HG02840 (cell line): ENCODE measurements at regions not wholly inside any gene's neighbourhood (a gene's known extent, or its start where the extent isn't known, plus 50 kb on each side); places are given as distances from the start of the nearest gene placed in this dataset.
"Not testable (repeated sequence)": the region's sequence is repeated elsewhere in the genome, so short reads cannot be mapped to it uniquely, and the experiment has no call there.

Experiments used
- ATAC-seq: cut with Tn5 transposase; IDR thresholded peaks from one replicate; pipeline ENCODE4 v1.9.1; 2021; ENCODE audit warnings: mild to moderate bottlenecking, moderate library complexity, moderate number of reproducible peaks; ENCODE audit not compliant: unreplicated experiment, low FRiP score

DNA sequence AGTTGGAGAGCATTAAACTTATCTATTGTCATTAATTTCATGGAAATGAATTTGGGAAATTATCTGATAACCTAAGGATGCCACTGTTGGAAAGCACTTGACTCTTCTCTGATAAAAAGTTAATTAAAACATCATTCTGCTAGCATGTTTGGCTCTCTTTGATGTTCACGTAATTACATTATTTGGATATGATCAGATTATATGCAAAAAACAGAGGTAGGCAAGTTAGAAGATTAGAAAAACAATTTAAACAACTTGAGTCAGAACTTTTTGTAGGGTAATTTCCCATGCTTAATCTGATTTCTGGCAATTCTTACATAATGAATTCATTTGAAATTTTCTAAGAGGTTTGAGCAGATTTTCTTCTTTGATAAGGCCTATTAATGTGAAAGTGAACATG is 882.9 kb downstream of the TRAM1L1 start:
- ATAC-seq = no peak

DNA sequence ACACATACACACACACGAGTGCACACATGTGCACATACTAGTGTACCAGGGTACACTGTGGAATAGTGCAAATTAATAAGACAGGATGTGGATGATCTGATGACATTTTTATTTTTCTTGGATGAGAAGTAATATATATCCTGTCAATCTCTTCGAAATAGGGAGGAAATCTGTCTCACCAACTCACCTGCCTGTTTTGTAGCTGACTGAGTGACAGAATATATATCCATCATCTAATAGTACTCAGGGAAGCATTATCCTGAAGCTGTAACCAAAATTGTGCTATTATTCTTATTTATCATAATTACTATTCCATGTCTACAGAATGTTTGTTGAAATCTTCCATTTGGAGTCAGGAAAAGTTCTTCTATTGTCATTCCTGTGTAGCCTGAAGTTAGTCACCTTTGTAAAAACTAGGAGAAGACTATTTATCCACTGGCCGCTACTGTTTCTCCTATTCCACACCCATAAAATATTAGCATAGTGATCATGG is 888.0 kb downstream of the TRAM1L1 start:
- ATAC-seq = no peak

- ATAC-seq = no peak
These were observed 902.1 kb downstream of the TRAM1L1 start for GRCh38 chr4:116183241-116183640.

DNA sequence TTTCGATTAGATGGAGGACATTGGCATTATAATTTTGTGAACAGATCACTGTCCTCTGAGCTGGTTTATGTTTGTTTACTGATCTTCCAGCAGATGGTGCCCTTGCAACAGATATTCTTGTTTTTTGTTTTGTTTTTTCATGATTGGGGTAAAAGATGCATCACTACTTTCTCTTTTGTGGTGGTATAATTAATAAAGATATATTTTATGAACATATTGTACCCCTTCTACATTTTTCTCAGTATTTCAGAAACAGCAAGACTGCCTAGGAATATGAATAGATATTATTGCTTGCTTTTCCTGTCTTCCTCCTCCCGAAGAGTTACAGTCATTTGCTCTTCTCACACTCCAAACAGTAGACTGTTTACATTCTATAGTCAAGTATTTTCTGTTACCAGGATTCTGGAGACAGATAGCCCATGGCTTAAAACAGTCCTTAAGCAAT is 905.2 kb downstream of the TRAM1L1 start:
- ATAC-seq = no peak

GRCh38 chr4:116151371-116151770 is 934.0 kb downstream of the TRAM1L1 start:
- ATAC-seq = not testable (repeated sequence)

DNA sequence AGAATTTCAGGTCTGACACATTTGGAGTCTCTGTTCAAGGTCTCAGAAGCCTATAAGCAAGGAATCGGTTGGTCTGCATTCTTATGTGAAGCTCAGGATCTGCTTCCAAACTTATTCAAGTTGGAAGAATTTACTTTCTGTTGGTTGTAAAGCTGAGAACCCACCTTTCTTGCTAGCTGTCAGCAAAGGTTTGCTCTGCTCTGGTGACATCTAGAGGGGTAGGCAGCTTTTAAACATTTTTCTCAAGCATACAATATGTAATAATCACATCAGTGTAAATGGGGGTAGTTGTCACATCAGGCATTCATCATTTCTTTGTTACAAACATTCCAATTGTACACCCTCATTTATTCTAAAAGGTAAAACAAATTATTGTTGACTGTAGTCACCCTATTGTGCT is 935.2 kb downstream of the TRAM1L1 start:
- no peak for ATAC-seq

DNA sequence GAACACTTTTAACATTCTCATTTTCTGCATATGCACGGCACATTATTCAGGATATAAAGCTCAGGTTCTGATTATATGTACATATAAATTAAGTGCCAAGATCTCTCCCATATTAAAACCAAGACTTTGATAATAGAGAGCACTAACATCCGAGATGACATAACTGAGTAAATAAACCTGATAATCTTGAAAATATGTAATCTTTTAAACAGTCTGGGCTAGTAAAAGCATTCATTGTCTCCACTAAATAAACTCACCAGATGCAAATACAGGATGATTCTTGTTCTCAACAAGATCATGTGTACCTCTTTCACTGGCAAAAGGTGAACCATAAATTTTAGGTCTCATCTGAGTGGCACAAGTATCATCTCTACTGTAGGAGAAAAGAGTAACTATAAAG is 942.2 kb downstream of the TRAM1L1 start:
- ATAC-seq = no peak

- no peak for ATAC-seq
These were observed 952.4 kb downstream of the TRAM1L1 start for GRCh38 chr4:116132946-116133345.

DNA sequence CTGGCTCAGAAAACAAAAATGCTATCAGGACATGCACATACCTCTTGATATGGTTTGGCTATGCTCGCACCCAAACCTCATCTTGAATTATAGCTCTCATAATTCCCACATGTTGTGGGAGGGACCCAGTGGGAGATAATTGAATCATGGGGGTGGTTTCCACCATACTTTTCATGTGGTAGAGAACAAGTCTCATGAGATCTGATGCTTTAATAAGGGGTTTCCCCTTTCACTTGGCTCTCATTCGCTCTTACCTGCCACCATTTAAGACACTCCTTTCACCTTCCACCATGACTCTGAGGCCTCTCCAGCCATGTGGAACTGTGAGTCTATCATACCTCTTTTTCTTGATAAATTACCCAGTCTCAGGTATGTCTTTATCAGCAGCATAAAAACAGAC is 958.6 kb downstream of the TRAM1L1 start:
- no peak for ATAC-seq

DNA sequence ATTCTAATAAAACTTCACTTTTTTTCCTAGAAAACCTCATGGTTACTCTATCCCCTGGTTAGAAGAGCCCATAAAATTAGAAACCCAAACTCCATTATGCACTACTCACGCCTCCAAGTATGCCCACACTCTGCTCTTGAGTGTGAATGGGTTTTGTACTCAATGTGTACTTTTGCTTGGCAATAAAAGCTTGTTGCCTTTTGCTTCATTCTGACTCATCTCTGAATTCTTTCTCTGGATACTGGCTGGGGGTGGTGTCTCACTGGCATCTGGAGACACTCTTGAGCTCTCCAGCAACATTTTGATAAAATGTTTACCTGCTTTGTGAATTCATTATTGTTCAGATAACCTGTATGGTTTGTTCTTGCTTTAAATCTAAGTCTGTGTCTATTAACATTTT is 963.3 kb downstream of the TRAM1L1 start:
- no peak for ATAC-seq

GRCh38 chr4:116118221-116118620 is 967.2 kb downstream of the TRAM1L1 start:
- no peak for ATAC-seq

DNA sequence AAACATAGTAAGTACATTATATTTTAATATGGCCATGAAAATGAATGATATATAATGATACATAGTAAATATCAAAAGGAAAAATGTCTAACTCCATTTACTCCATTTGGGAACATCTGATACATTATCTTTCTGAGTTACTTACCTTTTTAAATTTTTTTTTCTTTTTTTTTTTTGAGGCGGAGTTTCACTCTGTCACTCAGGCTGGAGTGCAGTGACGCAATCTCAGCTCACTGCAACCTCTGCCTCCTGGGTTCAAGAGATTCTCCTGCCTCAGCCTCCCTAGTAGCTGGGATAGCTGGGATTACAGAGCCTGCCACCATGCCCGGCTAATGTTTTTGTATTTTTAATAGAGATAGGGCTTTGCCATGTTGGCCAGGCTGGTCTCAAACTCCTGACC is 972.5 kb downstream of the TRAM1L1 start:
- ATAC-seq = not testable (repeated sequence)

DNA sequence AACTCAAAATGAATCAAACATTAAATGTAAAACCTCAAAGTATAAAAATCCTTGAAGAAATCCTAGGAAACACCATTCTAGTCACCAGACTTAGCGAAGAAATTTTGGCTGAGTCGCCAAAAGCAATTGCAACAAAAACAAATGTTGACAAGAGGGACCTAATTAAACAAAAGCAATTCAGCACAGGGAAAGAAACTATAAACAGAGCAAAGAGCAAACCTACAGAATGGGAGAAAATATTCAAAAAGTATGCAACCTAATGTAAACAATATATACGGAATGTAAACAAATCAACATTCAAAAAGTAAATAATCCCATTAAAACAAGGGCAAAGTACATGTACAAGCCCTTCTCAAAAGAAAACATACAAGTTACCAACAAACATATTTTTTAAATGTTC is 974.7 kb downstream of the TRAM1L1 start:
- ATAC-seq = no peak

- ATAC-seq = no peak
These were observed 976.8 kb downstream of the TRAM1L1 start for GRCh38 chr4:116108606-116109005.

DNA sequence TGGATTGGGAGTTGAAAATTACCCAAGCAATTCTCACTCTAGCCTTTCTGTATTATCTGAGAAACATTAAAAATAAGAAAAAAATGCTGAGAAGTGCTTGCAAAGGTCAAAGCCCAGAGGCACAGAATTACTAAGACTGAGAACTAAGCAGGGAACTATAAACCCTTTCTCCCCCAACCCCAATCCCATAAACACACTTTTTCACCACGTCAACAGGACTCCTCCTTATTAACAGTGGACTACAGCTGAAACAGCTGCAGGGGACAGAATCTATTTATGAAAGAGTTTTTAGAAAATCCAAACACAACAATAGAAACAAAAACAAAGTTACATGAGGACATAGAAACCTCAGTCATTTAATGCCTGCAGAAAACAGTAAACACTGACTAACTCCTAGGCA is 984.1 kb downstream of the TRAM1L1 start:
- no peak for ATAC-seq

- no peak for ATAC-seq
These were observed 985.8 kb downstream of the TRAM1L1 start for GRCh38 chr4:116099596-116099995.

GRCh38 chr4:116097353-116097752 is 983.9 kb upstream of the NDST4 start:
- ATAC-seq = not testable (repeated sequence)

GRCh38 chr4:116092961-116093360 is 979.5 kb upstream of the NDST4 start:
- no peak for ATAC-seq

GRCh38 chr4:116088771-116089170 is 975.4 kb upstream of the NDST4 start:
- no peak for ATAC-seq

DNA sequence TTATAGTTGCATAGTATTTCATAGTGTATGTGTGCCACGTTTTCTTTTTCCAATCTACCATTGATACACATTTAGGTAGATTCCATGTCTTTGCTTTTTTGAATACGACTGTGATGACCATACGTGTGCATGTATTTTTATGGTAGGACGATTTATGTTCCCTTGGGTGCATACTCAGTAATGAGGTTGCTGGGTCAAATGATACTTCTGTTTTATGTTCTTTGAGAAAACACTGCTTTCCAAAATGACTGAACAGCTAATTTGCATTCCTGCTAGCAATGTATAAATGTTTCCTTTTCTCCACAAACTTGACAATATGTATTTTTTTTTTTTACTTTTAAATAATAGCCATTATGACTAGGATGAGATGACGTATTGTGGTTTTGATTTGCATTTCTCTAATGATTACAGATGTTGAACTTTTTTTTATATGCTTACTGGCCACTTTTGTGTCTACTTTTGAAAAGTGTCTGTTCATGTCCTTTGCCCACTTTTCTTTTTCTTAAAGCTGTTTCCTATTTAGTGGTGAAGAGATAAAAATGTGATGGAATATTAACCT is 969.5 kb upstream of the NDST4 start:
- ATAC-seq = no peak

GRCh38 chr4:116073051-116073450 is 959.6 kb upstream of the NDST4 start:
- ATAC-seq = no peak

- ATAC-seq = no peak
These were observed 956.9 kb upstream of the NDST4 start for GRCh38 chr4:116070283-116070682.

DNA sequence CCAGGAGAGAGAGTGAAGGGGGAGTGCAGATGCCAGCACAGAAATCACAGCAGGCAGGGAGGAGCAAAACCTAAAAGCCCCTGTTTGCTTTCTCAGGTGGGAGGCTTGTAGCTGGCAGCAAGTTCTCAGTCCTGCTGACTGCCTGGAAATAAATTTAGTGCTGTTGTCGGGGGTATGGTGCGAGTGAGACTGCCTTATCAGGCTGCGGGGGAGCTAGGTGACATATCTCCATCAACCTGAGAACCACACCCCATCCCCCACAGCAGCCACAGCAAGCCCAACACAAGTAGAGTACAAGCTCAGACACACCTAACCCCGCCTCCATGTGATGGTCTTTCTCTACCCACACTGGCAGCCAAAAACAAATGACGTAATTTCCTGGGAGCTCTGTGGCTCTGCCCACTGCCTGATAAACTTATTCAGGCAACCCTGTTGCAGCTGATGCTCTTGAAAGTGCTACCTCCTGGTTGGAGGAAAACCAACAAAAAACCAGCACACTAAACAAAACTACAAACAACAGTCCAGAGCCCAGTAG is 953.4 kb upstream of the NDST4 start:
- ATAC-seq = no peak
